ENCODE measurements at regions not wholly inside any gene's neighbourhood (a gene's known extent, or its start where the extent isn't known, plus 50 kb on each side); places are given as distances from the start of the nearest gene placed in this dataset.
"Not testable (repeated sequence)": the region's sequence is repeated elsewhere in the genome, so short reads cannot be mapped to it uniquely, and the experiment has no call there.

DNA sequence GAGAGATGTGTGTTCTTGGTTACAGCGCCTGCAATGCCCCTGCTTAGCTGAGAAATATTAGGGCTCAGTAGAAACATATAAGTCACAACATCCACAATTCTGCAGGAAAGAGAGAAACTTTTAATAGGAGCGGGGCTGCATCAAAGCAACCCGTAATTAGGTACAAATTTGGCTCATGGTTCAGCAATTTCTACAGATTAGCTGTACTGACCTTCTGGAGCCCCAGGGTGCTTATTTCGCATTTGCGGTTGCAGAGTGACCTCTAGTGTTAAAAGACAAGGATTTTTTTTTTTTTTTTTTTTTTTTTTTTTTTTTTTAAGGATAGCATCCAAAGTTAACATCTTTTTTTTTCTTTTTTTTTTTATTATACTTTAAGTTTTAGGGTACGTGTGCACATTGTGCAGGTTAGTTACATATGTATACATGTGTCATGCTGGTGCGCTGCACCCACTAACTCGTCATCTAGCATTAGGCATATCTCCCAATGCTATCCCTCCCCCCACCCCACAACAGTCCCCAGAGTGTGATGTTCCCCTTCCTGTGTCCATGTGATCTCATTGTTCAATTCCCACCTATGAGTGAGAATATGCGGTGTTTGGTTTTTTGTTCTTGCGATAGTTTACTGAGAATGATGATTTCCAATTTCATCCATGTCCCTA, 334.7 kb downstream of the ARRDC4 start:
- not testable (repeated sequence) for DNase-seq; H3K36me3 ChIP-seq (ENCODE audit: insufficient read depth in 1 of 2, low read depth in 1 of 2); H3K4me1 ChIP-seq; H3K4me3 ChIP-seq; H3K27ac ChIP-seq; H3K9me3 ChIP-seq; ATAC-seq
- 17 to 27% (median 23%) methylated on average over 8 of the region's 10 CpGs for WGBS, 3 donors
- TF ChIP-seq, protein P1, sequence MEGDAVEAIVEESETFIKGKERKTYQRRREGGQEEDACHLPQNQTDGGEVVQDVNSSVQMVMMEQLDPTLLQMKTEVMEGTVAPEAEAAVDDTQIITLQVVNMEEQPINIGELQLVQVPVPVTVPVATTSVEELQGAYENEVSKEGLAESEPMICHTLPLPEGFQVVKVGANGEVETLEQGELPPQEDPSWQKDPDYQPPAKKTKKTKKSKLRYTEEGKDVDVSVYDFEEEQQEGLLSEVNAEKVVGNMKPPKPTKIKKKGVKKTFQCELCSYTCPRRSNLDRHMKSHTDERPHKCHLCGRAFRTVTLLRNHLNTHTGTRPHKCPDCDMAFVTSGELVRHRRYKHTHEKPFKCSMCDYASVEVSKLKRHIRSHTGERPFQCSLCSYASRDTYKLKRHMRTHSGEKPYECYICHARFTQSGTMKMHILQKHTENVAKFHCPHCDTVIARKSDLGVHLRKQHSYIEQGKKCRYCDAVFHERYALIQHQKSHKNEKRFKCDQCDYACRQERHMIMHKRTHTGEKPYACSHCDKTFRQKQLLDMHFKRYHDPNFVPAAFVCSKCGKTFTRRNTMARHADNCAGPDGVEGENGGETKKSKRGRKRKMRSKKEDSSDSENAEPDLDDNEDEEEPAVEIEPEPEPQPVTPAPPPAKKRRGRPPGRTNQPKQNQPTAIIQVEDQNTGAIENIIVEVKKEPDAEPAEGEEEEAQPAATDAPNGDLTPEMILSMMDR (IDR thresholded peaks at IDR 0.05): peak; percentile 22
- H3K27me3 ChIP-seq (ENCODE audit: insufficient read depth in 3 of 3, low read length in 2 of 3): peaks cover 0 to 22% (median 7%) of the 10 kb centered on the region in 3 donors
- intact Hi-C loops (cut with DNase I): loop anchor here (10.0 kb wide), 1 partner anchor 390 kb away; no protein-coding TSS in a partner anchor

DNA sequence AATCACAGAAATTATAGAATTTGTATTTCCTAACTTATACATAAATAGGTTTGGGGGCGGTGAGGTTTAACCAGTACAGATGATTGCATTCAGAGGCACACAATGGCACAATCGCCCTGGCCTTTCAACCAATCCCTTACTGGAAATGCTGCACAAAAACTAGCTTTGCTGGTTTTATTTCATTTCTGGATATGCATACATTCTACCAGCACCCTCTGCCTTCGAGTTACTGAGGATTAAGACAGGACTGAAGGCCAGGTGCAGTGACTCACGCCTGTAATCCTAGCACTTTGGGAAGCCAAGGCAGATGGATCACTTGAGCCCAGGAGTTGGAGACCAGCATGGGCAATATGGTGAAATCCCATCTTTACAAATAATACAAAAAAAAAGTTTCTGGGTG, 336.1 kb downstream of the ARRDC4 start:
- Histone ChIP-seq H3K9me3 (no peaks in the 10 kb centered on the region), H3K36me3 (ENCODE audit: insufficient read depth in 1 of 2, low read depth in 1 of 2) (no peaks in the 10 kb centered on the region), H3K4me3 (no peak overlapping the region), H3K27me3 (ENCODE audit: insufficient read depth in 3 of 3, low read length in 2 of 3) (peaks cover 0 to 16% (median 5%) of the 10 kb centered on the region in 3 donors), H3K27ac (no peak overlapping the region), H3K4me1 (no peaks in the 10 kb centered on the region)
- ATAC-seq (no peak), DNase-seq (no peak)
- TF ChIP-seq, protein P1 (IDR thresholded peaks at IDR 0.05): no peak
- 60 to 70% (median 64%) methylated on average over 4 of the region's 4 CpGs for WGBS, 3 donors
- intact Hi-C loops (cut with DNase I): loop anchor here (10.0 kb wide), 1 partner anchor 392 kb away; no protein-coding TSS in a partner anchor

DNA sequence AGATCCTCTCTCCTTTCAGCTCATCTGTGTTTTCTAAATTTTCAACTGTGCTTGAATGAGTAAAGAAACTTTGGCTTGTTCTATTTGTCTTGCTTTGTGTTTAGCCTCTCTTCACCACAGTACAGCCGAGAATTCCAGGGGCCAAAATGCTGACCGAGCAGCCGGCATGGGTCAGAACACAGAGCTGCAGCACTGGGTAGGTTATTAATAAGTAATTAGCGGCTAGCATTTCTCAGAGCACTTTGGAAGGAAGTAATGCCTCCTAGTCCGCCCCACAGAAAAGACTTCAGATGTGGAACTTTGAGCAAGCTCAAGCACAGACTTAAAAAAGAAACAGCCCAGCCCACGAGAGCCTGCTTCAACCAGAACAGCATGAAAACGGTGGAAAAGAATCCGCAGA, 343.9 kb downstream of the ARRDC4 start:
- H3K4me3 ChIP-seq: no peak overlapping the region
- TF ChIP-seq, protein P1 (IDR thresholded peaks at IDR 0.05): no peak
- H3K9me3 ChIP-seq: no peaks in the 10 kb centered on the region
- no peaks in the 10 kb centered on the region for H3K36me3 ChIP-seq (ENCODE audit: insufficient read depth in 1 of 2, low read depth in 1 of 2)
- peaks cover 0 to 2% (median 0%) of the 10 kb centered on the region in 3 donors for H3K27me3 ChIP-seq (ENCODE audit: insufficient read depth in 3 of 3, low read length in 2 of 3)
- intact Hi-C loops (cut with DNase I): no loop called here
- no peaks in the 10 kb centered on the region for H3K4me1 ChIP-seq
- no peak overlapping the region for H3K27ac ChIP-seq
- no peak for ATAC-seq
- DNase-seq: no peak
- WGBS, 3 donors: 73 to 79% (median 74%) methylated on average over 8 of the region's 8 CpGs

DNA sequence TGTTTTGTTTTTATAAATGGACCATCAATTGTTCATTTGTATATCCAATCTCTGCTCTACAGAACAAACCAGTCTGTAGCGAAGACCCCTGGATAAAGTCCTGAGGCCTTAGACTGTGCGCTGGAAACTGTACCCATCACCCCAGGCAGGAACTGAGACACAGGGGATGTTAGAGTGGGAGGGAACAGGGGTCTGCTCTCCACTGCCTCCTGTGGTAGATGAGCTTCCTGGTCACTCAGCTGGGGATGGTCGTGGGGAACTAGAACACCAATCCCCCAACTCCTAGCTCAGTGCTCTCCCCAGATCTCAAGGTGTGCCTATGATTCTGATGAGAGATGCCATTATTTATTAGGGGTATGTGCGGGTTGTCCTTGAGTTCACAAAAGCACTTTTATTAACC, 340.2 kb upstream of the IGF1R start:
- Histone ChIP-seq H3K4me1 (no peaks in the 10 kb centered on the region), H3K27ac (no peak overlapping the region), H3K9me3 (peaks cover 5% of the 10 kb centered on the region), H3K36me3 (ENCODE audit: insufficient read depth in 1 of 2, low read depth in 1 of 2) (no peaks in the 10 kb centered on the region), H3K4me3 (no peak overlapping the region), H3K27me3 (ENCODE audit: insufficient read depth in 3 of 3, low read length in 2 of 3) (peaks cover 0 to 4% (median 2%) of the 10 kb centered on the region in 3 donors)
- 81 to 83% (median 83%) methylated on average over 4 of the region's 4 CpGs for WGBS, 3 donors
- intact Hi-C loops (cut with DNase I): no loop called here
- DNase-seq (no peak), ATAC-seq (no peak)
- TF ChIP-seq, protein P1 (IDR thresholded peaks at IDR 0.05): no peak

Measured in psoas muscle (tissue), 7 donors.